ENCODE measurements at regions not wholly inside any gene's neighbourhood (a gene's known extent, or its start where the extent isn't known, plus 50 kb on each side); places are given as distances from the start of the nearest gene placed in this dataset.

GRCh38 chr20:23228912-23229311 is 121.7 kb upstream of the NXT1 start:
- no peak overlapping the region for H3K4me3 ChIP-seq (ENCODE audit: low read depth, low read length)
- no peak for TF ChIP-seq CTCF (IDR thresholded peaks at IDR 0.05; ENCODE audit: control insufficient read depth, extremely low read depth, insufficient read depth)
- no peak for DNase-seq (ENCODE audit: low read depth)

GRCh38 chr20:23227976-23228375 is 122.6 kb upstream of the NXT1 start:
- no peak for TF ChIP-seq CTCF (IDR thresholded peaks at IDR 0.05; ENCODE audit: control insufficient read depth, extremely low read depth, insufficient read depth)
- no peak for DNase-seq (ENCODE audit: low read depth)
- H3K4me3 ChIP-seq (ENCODE audit: low read depth, low read length), result no peak overlapping the region

- DNase-seq (ENCODE audit: low read depth), result no peak
- no peak overlapping the region for H3K4me3 ChIP-seq (ENCODE audit: low read depth, low read length)
- no peak for TF ChIP-seq CTCF (IDR thresholded peaks at IDR 0.05; ENCODE audit: control insufficient read depth, extremely low read depth, insufficient read depth)
These were observed 123.3 kb upstream of the NXT1 start for GRCh38 chr20:23227274-23227673.

GRCh38 chr20:23226612-23227265 is 123.9 kb upstream of the NXT1 start:
- no peak for TF ChIP-seq CTCF (IDR thresholded peaks at IDR 0.05; ENCODE audit: control insufficient read depth, extremely low read depth, insufficient read depth)
- no peak for DNase-seq (ENCODE audit: low read depth)

GRCh38 chr20:23225407-23226060 is 125.1 kb upstream of the NXT1 start:
- no peak for DNase-seq (ENCODE audit: low read depth)
- TF ChIP-seq CTCF (IDR thresholded peaks at IDR 0.05; ENCODE audit: control insufficient read depth, extremely low read depth, insufficient read depth), result no peak
- H3K4me3 ChIP-seq (ENCODE audit: low read depth, low read length), result no peak overlapping the region

More at GRCh38 chr20:23226612-23227265, 123.9 kb upstream of the NXT1 start:
- H3K4me3 ChIP-seq (ENCODE audit: low read depth, low read length), result no peak overlapping the region

GRCh38 chr20:23224806-23225205 is 125.8 kb upstream of the NXT1 start:
- H3K4me3 ChIP-seq (ENCODE audit: low read depth, low read length), result no peak overlapping the region
- no peak for DNase-seq (ENCODE audit: low read depth)
- no peak for TF ChIP-seq CTCF (IDR thresholded peaks at IDR 0.05; ENCODE audit: control insufficient read depth, extremely low read depth, insufficient read depth)

Measured in LNCaP clone FGC (cell line).